ENCODE measurements at regions not wholly inside any gene's neighbourhood (a gene's known extent, or its start where the extent isn't known, plus 50 kb on each side); places are given as distances from the start of the nearest gene placed in this dataset.

DNA sequence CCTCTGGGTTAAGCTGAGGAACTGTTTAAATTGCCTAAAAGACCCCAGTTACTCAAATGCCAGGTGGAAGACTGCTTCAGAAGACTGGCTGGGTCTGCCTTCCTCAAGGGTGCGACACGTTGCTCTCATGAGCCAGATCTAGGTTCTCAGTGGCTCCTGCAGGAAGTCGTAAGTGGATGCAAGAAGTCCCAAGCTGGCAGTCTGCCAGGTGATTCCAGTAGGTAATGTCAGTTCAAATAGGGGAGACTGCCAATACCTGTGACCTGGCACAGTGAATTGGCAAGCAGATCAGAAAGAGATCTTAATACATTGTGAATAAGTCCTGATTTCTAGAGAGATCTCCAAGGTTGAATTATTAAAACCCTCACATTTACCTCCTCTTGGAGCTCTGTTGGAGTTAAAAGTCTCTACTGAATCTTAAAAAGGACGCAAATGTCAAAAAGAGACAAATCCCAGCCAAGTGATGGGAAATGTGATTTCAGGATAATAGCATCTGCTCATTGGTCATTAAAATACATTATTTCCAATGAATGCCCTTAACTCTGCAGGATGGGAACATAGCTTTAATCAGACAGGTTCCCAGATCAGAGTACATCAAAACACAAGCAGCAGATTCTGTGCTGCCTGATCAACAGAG lies 98.8 kb upstream of the FRMD6 start:
- DNase-seq: no peak

- DNase-seq: no peak
Observed at GRCh38 chr14:51554339-51554920, 97.3 kb upstream of the FRMD6 start.

DNA sequence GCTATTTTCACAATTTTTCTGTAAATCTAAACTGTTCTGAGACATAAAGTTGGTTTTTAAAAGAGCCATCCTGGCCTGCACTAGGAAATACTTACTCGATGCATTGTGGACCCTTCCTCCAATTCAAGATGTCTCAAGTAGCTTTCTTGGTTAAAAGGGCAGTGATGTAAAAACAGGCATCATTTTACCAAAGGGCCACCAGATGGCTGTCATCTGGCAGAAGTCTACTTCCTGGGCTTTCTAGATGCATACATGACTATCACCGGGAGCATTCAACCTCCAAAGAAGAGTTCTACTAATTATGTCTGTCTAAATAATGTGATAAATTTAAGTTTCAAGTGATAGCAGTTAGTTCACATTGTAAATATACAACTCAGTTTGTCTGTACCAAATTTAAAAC lies 96.8 kb upstream of the FRMD6 start:
- no peak for DNase-seq

GRCh38 chr14:51561141-51561540 lies 90.6 kb upstream of the FRMD6 start:
- no peak for DNase-seq

- DNase-seq: no peak
Observed at GRCh38 chr14:51562816-51563215, 88.9 kb upstream of the FRMD6 start.

DNA sequence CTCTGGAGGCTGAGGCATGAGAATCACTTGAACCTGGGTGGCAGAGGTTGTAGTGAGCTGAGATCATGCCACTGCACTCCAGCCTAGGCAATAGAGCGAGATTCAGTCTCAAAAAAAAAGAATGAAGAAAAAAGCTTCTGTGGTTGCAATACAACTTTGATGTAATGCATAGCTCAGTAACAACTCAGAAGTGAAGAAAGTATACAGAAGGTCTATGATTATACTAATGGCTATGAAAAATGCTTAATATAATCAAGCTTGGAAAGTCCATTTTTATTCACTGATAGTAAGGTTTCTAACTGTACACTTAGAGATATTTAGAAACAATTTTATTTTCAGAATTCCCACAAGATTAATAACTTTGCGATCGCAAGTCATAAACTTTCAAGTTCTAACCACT lies 88.2 kb upstream of the FRMD6 start:
- no peak for DNase-seq

DNA sequence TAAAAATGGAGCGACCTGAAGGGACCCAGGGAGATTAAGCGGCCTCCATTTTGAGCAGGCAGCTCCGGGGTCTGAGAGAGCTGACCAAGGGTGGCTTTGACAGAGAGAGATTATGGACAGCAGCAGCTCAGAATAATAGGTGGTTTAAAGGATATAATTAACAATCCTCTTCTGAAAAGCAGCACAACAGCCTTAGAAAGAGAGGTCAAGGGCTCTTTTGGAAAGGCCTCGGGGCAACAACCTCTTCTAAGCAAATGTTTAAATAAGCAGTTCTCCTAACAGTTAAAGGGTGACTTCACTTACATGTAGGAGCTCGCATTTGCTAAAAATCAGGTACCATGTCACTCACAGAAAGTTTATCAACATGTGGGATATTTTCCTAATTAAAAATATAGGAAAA lies 87.2 kb upstream of the FRMD6 start:
- no peak for DNase-seq

- DNase-seq: no peak
Observed at GRCh38 chr14:51564986-51565604, 86.6 kb upstream of the FRMD6 start.

- DNase-seq: no peak
Observed at GRCh38 chr14:51566831-51567582, 84.7 kb upstream of the FRMD6 start.

DNA sequence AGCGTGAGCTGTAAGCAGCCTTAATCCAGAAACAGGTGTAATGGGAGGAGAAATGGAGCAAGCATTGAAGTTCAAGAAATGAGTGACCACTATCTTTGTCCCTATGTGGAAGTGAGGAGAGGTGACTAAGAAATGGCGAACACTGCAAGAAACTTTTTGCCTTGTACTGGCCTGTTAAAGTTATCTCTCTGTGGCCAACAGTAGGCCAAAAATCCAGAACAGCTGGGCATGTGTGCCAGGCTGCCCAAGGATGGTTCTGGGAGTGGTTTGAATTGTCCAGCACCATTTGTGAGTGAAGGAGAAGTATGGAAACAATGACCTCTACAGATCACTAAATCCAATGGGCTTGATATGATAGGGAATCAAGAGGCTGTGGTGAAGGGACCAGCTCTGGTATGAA lies 83.3 kb upstream of the FRMD6 start:
- DNase-seq: no peak

- no peak for DNase-seq
Observed at GRCh38 chr14:51573607-51574006, 78.1 kb upstream of the FRMD6 start.

DNA sequence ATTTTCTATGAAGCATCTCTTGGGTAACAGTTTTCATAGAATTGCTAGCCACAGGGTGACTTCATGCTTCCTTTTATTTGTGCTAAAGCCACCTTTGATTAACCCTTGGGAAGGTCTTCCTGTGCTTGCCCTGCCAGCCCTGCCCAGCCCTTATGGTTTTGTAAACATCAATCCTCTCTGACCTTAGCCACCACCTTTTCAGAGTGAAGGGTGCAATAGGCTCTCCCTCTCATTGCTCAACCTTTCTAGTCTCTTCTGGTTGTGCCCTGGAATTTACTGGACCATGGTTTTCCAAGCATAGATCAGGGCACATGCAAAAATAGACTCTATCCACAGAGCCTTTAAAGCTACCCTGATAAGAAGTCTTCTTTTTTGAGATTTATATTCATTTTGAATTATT lies 77.7 kb upstream of the FRMD6 start:
- DNase-seq: no peak

- DNase-seq: peak; percentile 37
Observed at GRCh38 chr14:51575349-51576116, 76.2 kb upstream of the FRMD6 start.

GRCh38 chr14:51576117-51576430 lies 75.6 kb upstream of the FRMD6 start:
- no peak for DNase-seq

DNA sequence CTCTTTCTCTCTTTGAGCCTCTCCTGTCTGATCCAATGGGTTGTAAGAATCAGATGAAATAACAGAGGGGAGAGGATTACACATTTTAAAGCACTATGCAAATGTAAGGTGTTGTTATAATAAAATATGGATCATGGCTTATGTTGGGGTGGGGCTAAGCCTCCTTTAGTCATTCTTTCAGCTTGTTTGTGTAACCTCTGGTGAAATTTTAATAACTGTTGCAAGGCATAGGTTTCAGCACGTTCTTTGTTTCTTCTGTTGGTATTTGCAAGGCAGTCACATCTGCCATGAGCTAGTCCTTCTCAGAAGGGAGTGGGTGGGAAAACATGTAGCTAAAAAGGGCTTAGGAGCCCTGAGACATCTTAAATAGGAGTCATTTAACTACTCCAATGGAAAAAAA lies 74.8 kb upstream of the FRMD6 start:
- DNase-seq: no peak

DNA sequence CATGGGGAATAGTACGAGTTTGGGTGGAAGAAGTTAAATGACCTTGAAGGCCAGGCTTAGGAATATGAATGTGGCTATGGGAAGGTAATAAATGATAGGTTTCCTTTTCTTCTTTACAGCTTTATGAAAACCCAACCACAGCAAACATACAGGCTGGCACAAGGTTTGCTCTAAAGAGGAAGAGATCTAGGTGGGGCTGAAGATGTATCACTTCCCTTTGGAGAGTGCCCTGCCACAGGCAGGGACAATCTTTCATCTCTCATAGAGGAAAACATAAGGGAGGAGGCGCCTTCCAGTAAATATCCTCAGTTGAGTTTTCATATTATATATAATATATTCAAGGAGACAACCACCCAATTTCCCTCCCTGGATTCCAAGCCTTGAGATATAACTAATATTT lies 72.9 kb upstream of the FRMD6 start:
- DNase-seq: no peak

- no peak for DNase-seq
Observed at GRCh38 chr14:51581017-51581881, 70.5 kb upstream of the FRMD6 start.

- DNase-seq: no peak
Observed at GRCh38 chr14:51582437-51582836, 69.3 kb upstream of the FRMD6 start.

DNA sequence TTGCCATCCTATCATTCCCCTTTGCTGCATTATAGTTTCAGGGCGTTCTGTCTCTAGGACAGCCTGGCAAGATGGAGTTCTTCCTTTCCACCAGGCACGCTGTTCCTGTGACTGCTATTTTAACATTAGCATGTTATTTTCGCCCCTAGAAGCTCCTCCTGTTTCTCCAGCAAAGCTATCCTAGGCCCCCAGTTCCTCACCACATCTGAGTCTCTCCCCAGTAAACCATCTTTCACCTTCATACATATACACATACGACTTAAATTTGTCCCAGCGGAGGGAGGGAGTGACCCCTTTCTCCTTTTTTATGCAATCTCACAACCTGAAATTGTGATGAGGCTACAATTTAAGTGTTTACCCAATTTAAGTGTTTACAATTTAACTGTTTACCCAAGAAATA lies 66.7 kb upstream of the FRMD6 start:
- DNase-seq: no peak

DNA sequence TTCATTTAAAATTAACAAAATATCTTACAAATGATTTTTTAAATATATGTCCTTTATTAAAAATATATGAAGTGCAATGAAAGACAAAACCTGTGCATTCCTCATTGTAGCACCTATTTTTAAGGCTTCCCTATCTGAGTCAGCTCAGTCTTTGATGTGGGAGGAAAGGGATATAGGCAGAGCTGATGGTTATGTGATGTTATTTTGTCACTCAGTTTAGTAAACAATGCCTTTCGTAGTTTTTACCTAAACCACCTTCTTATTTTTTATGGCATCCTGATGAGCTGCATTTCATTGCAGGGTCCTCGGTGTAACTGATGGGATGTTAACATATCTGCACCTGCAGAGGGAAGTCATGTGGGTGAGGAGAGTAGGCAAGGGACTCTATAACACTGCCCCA lies 58.9 kb upstream of the FRMD6 start:
- no peak for DNase-seq

- no peak for DNase-seq
Observed at GRCh38 chr14:51593397-51593796, 58.3 kb upstream of the FRMD6 start.

GRCh38 chr14:51595881-51596455 lies 55.7 kb upstream of the FRMD6 start:
- DNase-seq: no peak

Data from eye (tissue), 1 donor.